ENCODE measurements at regions not wholly inside any gene's neighbourhood (a gene's known extent, or its start where the extent isn't known, plus 50 kb on each side); places are given as distances from the start of the nearest gene placed in this dataset.

GRCh38 chr1:80066060-80066459, 1059.5 kb upstream of the ADGRL4 start:
- H3K36me3 ChIP-seq (replicated peaks in 1 of 2; ENCODE audit: control insufficient read depth in 1 of 2, insufficient read depth in 2 of 2, low read length in 2 of 2): no peaks in the 10 kb centered on the region
- H3K9me3 ChIP-seq (ENCODE audit: low read length): peaks cover 44% of the 10 kb centered on the region
- no TSS peak for BruUV-seq (replicated peaks)
- CTCF ChIA-PET (ENCODE audit: low intra/inter-chr PET ratio, low total read pairs): no interaction called here
- POLR2A ChIA-PET: no interaction called here
- H3K79me2 ChIP-seq (ENCODE audit: insufficient read depth, low read length): no peaks in the 10 kb centered on the region
- no peaks in the 10 kb centered on the region for H3K4me1 ChIP-seq (ENCODE audit: insufficient read depth, low read length)
- no peak overlapping the region for H3K9ac ChIP-seq (ENCODE audit: insufficient read depth, low read depth, low read length)
- no peak overlapping the region for H3K4me3 ChIP-seq (replicated peaks in 1 of 3; ENCODE audit: insufficient read depth in 1 of 3, low read depth in 2 of 3, low read length in 3 of 3)
- H3K27me3 ChIP-seq (ENCODE audit: control insufficient read depth in 1 of 2, insufficient read depth in 2 of 2, low read length in 2 of 2): no peaks in the 10 kb centered on the region
- in situ Hi-C loops (cut with HindIII; ENCODE audit: extremely low pct_ligation_motif_present, low pct_unique_long_range_greater_than_20kb) (no loop called here), intact Hi-C loops (cut with micrococcal nuclease; ENCODE audit: unreplicated experiment) (no loop called here)
- no peak overlapping the region for H3K27ac ChIP-seq (ENCODE audit: extremely low read length, insufficient read depth, low read length)
- FAIRE-seq (no peak), ATAC-seq (no peak), DNase-seq (ENCODE audit: low spot score) (no peak)
- no peak for TF ChIP-seq RNF2 (conservative IDR thresholded peaks at IDR 0.05; ENCODE audit: low read depth)
- TF ChIP-seq, protein P1, sequence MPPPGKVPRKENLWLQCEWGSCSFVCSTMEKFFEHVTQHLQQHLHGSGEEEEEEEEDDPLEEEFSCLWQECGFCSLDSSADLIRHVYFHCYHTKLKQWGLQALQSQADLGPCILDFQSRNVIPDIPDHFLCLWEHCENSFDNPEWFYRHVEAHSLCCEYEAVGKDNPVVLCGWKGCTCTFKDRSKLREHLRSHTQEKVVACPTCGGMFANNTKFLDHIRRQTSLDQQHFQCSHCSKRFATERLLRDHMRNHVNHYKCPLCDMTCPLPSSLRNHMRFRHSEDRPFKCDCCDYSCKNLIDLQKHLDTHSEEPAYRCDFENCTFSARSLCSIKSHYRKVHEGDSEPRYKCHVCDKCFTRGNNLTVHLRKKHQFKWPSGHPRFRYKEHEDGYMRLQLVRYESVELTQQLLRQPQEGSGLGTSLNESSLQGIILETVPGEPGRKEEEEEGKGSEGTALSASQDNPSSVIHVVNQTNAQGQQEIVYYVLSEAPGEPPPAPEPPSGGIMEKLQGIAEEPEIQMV (CRISPR knock-in tag; IDR thresholded peaks at IDR 0.05; ENCODE audit: low read depth): no peak
- WGBS (ENCODE audit: low lambda C conversion rate): 0% methylated on average over 2 of the region's 2 CpGs
- H3K4me2 ChIP-seq (ENCODE audit: low read depth, low read length): no peak overlapping the region
- no peak overlapping the region for H2AFZ ChIP-seq (ENCODE audit: low read length)
- H4K20me1 ChIP-seq (ENCODE audit: insufficient read depth, low read length): no peaks in the 10 kb centered on the region

DNA sequence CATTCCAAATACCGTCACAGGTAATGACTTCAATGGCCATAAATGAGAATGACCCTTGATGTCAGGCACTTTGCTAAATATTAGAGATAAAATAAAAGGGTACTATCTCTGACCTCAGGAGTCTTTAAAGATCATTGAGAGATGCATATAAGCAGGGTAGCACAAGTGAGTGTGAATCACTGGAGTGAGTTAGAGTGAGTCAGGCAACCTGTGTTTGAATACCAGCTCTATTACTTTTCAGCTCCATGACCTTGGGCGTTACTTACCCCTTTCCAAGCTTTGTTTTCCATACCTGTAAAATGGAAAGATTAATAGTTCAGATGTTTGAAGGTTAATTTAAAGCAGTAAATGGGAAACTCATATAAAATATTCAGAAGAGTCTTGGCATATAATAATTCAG, 1058.0 kb upstream of the ADGRL4 start:
- TF ChIP-seq ZNF160 (CRISPR knock-in tag; IDR thresholded peaks at IDR 0.05) (no peak), ZNF607 (CRISPR knock-in tag; IDR thresholded peaks at IDR 0.05; ENCODE audit: borderline replicate concordance) (no peak), SRY (CRISPR knock-in tag; IDR thresholded peaks at IDR 0.05) (no peak)
- Histone ChIP-seq H3K4me1 (ENCODE audit: insufficient read depth, low read length) (no peaks in the 10 kb centered on the region), H3K27ac (ENCODE audit: extremely low read length, insufficient read depth, low read length) (no peak overlapping the region), H4K20me1 (ENCODE audit: insufficient read depth, low read length) (no peaks in the 10 kb centered on the region), H3K79me2 (ENCODE audit: insufficient read depth, low read length) (no peaks in the 10 kb centered on the region), H2AFZ (ENCODE audit: low read length) (no peak overlapping the region), H3K4me3 (replicated peaks in 1 of 3; ENCODE audit: insufficient read depth in 1 of 3, low read depth in 2 of 3, low read length in 3 of 3) (no peak overlapping the region), H3K9ac (ENCODE audit: insufficient read depth, low read depth, low read length) (no peak overlapping the region), H3K9me3 (ENCODE audit: low read length) (peaks cover 48% of the 10 kb centered on the region), H3K36me3 (replicated peaks in 1 of 2; ENCODE audit: control insufficient read depth in 1 of 2, insufficient read depth in 2 of 2, low read length in 2 of 2) (no peaks in the 10 kb centered on the region), H3K27me3 (ENCODE audit: control insufficient read depth in 1 of 2, insufficient read depth in 2 of 2, low read length in 2 of 2) (no peaks in the 10 kb centered on the region), H3K4me2 (ENCODE audit: low read depth, low read length) (no peak overlapping the region)
- DNase-seq (ENCODE audit: low spot score): no peak
- ATAC-seq: no peak
- intact Hi-C loops (cut with micrococcal nuclease; ENCODE audit: unreplicated experiment): no loop called here
- POLR2A ChIA-PET: no interaction called here
- in situ Hi-C loops (cut with HindIII; ENCODE audit: extremely low pct_ligation_motif_present, low pct_unique_long_range_greater_than_20kb): no loop called here
- CTCF ChIA-PET (ENCODE audit: low intra/inter-chr PET ratio, low total read pairs): no interaction called here
- no TSS peak for BruUV-seq (replicated peaks)
- no peak for FAIRE-seq
- 0% methylated on average over 2 of the region's 2 CpGs for WGBS (ENCODE audit: low lambda C conversion rate)

Measured in HepG2 (cell line).